ENCODE measurements at regions not wholly inside any gene's neighbourhood (a gene's known extent, or its start where the extent isn't known, plus 50 kb on each side); places are given as distances from the start of the nearest gene placed in this dataset.
A peak's percentile ranks its signal among the peaks of the same experiment; 100 is the strongest.

DNA sequence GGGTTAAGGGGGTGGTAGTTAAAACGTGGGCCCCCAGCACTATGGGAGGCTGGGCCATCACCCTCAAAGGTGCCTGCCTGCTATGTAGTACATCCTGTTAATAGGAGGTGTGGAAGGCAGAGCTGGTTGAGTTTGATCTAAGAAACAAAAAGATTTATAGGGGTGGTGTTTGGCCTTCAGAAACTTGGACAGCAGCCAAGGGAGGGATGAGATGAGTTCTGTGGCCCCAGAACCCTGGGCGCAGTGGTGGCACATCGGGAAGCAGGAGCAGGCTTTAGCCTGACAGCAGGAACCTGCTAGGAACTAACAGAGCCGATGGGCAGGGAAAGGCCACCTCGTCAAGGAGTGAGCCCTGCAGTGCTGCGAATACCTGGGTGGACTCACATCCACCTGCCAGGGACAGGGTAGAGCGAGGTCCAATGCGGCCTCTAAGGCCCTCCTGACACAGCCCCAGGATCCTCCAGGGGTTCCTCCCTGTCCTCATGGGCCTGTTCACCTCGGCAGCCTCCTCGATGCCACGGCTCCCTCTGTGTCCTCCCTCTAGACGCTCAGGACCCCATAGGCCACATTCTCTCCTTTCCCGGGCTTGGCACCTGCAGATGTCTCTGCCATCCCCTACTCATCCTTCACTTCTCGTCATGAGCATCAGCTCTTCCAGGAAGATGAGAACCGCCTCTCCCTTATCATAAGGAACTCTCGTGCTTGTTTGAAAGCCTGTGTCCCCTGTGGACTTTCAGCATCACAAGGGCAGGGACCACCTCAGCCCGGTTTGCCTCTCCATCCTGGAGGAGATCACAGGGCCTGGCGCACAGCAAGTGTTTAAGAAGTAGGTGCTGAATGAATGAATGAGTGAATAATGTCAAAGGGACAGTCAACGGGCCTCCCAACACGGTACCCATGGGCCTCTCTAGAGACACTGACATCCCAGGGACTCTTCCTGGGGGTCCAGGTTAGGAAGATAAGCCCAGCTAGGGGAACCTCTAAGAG, 103.5 kb upstream of the TNRC6C start:
- no peak for DNase-seq (ENCODE audit: low read depth)

DNA sequence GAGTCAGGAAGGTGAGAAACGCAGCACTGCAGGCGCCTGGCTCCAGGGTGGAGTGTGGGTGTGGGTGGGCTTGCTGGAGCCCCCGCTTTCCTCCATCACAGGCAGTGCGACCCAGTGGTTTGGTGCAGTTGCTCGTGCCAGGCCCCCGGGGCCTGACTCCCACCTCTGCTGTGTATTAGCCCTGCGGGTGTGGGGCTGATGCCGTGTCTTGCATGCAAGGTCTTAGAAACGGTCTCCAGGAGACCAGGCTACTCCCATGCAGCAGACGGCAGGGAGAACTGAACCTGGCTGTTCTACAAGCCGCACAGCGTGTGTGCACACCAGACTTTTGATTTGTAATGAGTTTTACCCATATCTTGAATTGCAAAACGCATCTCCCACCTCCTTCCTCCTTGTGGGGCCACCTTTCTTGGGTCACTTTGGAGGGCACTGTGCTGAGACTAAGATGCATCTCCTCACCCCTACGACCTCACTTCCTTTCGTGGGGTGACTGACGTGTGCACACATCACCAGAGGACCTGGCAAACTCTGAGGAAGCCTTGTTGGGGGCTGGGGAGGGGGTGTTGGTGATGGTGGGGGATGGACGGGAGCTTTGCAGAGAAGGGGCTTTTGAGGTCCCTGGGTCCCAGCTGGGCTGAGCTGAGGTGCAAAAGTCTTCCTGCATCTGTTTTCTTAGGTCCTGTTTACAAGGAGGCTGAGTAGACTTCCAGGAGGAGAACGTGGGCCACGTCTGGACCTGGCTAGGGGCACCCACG, 101.8 kb upstream of the TNRC6C start:
- DNase-seq (ENCODE audit: low read depth) = no peak

DNA sequence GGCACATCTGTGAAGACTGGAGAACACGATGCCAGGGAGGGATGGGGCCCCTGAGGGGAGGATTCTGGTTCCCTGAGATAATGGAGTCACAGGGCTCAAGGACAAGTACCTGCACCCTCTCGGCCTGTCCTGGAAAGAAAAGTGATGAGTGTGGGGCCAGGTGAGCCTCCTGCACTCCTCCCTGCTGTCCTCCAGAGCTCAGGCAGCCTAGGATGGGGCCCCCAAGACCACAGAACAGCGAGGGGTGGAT, 101.3 kb upstream of the TNRC6C start:
- DNase-seq (ENCODE audit: low read depth) = no peak

DNA sequence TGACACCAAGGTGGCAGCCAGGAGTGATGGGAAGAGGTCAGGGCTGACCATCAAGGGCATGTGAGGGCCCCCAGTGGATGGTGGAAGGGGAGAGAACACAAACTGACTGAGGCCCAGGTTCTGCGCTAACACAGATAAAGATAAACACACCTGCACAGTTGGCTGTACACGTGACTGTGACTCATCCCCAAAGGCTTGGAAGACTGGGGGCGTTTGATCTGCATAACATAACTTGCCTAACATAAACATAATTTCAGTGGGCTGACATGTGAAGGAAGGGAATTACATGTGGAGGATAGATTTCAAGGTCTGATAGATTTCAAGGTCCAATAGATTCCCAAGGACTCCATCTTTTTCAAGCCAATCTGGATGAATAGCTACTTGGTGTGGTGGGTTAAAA, 100.9 kb upstream of the TNRC6C start:
- DNase-seq (ENCODE audit: low read depth) = no peak

DNA sequence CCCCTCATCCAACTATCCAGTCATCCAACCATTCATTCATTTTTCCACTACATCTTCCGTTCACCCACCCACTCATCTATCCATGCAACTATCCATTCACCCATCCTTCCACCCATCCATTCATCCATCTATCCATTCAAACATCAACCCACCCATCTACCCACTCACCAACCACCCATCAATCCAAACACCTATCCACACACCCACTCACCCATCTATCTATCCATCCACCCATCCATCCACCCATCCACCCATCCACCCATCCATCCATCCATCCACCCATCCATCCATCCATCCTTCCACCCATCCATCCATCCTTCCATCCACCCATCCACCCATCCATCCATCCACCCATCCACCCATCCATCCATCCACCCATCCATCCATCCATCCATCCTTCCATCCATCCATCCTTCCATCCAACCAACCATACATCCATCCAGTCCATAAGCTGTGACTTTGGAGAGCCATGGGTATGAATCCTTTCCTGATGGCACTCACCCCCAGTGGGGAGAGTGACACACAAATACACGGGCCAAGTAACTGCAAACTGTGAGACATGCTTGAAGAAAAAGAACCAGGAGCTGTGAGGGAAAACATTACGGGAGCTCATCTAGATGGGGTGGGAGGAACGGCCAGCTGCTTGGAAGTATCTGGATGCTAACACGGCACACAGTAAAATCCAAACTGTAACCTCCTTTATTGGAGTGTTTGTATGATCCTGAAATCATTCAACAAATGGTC, 100.0 kb upstream of the TNRC6C start:
- no peak for DNase-seq (ENCODE audit: low read depth)

DNA sequence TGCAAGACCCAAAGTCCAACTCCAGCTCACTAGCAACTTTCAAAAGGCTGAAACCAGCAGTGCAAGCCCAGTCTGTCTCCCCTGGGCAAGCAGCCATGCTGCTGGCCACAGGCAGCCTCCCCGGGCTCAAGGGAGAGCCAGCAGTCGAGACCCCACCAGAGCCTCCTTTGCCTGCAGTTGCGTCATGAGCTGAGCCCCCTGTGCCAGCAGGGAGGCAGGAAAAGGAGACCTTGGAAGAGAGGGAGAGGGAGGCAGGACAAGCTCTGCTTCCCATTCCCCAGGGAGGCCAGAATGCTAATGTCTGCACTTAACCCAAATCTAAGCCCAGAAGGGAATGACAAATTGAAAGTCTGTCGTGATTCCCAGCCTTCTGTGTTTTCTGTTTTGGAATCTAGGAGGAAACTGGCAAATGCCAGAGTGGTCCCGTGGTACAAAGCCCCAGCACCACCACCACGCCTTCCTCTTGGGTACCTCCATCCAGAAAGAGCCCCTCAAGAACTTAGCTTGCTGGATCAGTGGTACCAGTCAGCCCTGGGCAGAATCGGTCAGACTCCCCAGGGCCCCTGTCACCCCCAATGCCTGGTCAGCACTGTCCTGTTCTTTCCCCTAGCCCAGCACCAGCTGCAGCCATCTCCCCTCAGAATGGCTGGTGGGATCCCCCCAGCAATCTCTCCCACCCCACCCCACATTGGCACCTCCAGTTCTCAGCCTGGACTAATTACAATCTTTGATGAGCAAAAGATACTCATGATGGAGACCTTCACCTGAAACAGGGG, 99.3 kb upstream of the TNRC6C start:
- no peak for DNase-seq (ENCODE audit: low read depth)

DNA sequence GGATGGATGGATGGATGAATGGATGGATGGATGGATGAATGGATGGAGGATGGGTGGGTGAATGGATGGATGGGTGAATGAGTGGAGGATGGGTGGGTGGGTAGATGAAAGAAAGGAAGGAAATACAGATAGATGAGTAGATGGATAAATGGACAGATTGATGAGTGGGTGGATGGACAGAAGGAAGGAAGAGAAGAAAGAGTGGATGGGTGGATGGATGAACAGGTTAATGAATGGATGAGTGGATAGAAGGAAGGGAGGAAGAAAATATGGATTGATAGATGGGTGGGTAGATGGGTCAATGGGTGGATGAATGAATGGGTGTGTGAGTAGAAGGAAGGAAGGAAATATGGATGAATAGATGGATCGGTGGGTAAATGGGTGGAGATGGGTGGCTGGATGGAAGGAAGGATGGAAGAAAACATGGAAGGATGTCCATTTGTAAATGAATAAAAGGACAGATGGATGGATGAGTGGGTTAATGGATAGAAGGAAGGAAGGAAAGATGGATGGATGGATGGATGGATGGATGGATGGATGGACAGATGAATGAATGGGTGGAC, 97.3 kb upstream of the TNRC6C start:
- DNase-seq (ENCODE audit: low read depth) = no peak

DNA sequence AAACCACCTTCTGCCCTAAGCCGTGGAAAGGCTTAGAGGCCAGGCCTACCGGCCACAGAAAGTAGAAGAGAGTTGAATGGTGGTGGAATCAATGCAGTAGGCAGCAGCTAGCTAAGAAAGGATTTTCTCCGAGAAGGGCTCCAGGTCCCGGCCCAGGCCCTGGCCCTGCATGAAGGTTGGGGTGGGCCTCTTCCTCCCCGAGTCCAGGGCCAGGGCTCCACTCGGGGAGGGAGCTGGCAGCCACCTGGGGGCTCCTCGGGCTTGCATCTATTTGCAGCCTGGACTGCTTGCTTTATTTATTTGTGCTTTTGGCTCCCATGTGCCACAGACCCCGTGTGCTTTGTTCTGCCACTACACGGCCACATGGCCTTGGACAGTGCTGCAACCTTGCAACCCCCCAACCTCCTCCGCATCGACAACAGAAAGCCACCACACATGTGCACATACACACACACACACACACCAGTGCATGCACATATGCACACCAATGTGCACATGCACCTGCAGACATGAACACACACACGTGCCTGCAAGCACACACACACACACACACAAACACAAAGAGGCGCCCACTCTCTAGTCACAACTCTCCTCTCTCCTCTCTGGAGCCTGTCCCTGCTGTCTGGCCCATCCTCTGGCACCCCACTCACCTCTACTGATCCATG, 96.4 kb upstream of the TNRC6C start:
- no peak for DNase-seq (ENCODE audit: low read depth)

DNA sequence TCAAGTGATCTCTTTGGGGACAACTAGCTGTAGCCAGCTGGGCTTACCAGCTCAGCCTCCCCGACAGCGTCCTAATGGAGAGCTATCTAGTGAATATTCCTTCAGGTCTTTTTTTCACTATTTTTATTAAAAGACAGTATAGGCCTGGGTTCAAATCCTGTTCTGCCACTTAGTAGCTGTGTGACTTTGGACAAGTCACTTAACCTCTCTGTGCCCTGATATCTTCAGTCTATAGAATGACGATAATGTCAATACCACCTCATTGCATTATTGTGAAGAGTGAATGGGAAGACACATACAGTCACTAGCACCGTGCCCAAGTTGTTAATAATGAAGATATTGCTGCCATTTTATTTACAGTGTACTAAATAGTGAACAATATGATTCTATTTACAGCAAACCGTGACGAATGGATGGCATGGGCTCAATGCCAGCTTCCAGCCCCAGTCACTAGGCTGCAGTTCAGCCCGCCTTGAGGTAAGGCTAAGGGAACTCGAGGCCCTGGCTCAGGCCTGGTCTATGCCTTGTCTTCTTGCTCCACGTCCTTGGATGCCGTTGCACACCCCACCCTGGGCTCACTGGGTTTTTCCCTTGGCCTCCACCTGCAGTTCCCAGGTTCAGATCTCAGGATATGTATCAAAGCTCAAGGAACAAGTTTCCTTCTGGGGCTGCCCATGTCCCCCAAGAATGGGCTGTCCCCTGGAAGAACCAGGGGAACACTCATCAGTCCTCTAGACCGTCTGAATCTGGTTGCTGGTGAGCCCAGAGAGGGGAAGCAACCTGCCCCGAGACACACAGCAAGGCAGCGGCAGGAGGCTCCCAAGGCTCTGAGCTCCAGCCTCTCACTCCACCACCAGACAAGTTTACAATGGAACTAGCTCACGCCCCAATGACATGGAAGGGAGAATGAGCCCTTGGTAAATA, 95.4 kb upstream of the TNRC6C start:
- no peak for DNase-seq (ENCODE audit: low read depth)

DNA sequence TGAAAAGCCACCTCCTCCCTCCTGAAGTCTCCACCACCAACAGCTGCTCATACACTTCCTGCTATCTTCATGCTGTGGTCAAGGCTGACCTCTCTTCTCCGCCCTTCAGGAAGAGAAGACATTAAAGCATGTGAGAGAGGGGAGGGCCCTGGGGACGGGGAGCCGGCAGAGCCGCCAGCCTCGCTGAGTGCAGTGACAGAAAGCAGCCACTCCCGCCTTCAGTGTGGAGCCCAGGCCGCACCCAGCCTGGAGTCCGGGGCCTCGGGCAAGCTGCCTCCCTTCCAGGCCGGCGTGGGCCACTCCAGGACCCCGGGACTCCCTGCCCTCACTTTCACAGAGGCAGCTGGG, 94.7 kb upstream of the TNRC6C start:
- no peak for DNase-seq (ENCODE audit: low read depth)

DNA sequence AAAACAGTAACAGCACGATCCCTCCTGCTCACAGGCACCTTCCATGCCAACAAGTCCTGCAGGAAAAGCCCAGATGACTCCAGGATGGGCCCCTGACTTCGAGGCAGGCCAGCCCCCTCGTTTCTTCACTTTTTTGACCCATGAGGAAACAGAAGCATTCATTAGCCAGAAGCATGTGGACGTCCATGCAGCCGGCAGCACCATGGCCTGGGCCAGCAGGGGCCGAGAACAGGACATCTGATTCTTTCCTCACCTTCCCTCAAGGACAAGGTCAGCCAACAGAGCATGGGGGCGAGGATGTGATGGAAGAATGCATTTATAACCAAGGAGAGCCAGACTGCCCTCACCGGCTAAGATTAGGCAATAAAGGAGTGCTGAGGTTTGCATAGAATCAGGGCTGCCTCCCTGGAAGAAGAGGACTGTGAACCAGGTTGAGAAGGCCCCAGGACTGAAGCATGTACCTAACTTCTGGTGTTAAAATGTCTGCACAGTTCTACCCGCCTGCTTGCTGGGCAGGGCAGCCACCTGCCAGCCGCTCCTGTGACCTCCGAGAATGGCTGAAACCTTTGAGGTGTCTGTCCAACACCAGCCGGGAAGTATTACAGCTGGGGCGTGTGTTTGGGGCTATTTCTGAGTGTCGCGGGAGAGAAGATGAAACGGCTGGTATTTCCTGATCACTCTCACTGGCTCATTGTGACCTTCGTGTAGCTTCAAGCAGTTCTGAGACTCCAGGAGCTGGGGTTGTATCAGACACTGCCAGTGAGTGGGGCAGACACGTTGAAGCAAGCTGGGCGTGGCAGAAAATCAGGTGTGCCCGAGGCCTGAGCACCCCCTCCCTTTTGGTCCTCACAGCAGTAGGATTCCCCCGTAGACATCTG, 94.0 kb upstream of the TNRC6C start:
- no peak for DNase-seq (ENCODE audit: low read depth)

DNA sequence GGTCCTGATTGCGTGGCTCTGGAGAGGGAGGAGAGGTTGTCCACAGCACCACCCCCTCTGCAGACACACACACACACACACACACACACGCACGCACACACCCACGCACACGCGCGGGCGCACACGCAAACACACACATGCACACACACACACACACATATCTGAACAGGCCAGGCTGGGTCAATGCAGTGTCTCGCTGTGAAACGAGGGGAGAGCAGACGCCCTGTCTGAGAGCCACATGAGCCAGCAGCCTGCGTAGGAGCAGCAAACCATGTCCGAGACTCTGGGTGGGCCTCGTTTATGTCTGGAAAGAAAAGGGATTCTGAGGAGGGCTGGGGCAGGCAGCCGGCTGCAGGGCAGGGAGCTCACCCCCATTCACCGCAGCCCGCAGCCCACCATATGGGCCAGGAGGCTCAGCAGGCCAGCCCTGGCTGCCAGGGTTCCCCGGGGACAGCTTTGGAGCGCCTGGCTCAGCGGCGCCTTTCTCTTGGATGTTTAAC, 93.3 kb upstream of the TNRC6C start:
- no peak for DNase-seq (ENCODE audit: low read depth)

DNA sequence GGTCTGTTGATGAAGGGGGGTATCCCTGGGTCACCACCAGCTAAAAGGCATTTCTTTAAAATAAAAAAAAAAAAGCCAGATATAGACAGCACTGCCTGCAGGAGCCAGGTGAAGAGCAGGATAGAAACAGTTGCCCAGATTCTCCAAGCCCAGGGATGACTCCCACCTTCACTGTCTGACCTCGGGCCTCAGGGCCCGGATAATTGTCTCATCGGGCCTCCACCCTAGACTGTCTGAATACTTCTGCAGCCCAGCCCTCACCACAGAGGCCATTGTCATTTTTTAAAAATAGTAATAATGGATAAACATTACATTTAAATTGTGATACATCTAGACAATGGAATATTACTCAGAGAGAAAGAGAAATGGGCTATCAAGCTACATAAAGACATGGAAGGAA, 92.8 kb upstream of the TNRC6C start:
- DNase-seq (ENCODE audit: low read depth) = no peak

DNA sequence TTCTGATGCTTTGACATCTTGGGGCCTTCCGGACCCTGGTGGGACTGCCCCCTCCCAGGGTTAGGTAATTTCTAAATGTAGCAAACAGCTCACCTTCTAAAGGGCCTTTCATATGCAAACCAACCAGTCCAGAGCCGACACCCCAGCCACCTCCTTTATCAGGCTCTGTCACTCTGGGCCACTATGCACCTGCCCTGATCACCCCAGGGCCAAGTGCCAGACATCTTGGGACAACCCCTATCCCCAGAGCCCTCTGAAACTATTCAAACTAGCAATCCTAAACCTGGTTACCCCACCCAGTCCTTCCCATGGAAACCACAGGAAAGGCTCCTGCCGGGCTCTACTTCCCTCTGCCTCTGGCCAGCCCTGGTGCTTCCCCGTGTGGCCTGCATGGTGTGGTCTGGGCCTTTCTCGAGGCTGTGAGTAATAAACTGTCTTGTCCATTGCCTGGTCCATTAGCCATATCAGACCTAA, 91.2 kb upstream of the TNRC6C start:
- DNase-seq (ENCODE audit: low read depth) = no peak

DNA sequence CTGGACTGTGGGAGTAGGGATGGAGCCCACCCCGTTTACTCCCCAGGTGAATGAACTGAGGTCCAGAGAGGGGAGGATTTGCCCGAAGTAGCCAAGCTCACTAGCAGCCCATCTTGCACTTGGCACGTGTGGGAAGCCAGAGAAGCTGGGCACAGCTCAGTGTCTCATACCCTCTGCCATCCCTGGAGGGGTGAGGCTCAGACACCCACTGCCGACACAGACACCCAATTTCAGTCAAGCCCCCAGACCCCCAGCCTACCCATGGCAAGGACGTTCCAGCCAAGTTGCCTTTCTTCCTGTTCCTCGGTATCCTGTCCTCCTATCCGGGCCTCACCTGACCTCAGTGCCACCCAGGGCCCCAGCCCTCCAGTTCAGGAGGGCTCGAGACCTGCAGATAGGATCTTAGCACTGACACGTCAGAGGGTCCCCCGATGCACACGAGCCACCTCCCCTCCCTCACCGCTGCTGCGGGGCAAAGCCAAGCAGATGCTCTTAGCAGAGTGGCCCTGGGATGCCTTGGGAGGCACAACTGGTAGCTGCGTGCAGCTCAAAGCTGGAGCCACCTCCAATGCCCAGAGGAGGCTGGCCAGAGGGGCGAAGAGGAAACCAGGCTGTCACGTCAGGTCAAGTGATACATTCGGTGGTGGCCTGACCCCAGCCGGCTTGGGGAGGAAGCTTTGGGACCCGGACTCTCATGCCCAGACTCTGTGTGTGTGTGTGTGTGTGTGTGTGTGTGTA, 90.4 kb upstream of the TNRC6C start:
- DNase-seq (ENCODE audit: low read depth) = no peak

DNA sequence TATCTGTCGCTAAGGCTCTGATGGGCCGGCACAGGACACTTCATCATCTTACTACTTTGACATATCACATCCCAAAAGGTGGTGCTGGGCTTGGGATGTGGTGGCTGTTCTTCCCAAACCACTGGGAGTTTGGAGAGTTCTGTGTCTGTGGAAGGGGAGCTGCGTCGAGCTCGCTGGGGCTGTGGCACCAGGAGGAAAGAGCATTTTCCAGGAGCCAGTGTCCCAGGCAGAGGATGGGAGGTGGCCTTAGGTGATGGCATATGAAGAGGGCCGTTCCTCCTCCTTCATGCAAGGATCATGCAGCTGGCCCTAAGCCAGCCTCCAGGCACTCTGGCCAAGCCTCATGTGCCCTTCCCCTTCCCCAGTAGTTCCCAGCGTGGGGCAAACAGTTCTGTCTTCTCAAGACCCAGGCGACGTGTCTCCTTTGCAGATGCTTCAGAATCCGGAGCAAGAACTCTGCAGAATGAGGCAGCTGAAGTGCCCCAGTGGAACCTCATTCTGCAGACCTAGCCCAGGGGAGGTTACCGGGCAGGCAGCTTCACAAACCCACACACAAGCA, 89.4 kb upstream of the TNRC6C start:
- no peak for DNase-seq (ENCODE audit: low read depth)

DNA sequence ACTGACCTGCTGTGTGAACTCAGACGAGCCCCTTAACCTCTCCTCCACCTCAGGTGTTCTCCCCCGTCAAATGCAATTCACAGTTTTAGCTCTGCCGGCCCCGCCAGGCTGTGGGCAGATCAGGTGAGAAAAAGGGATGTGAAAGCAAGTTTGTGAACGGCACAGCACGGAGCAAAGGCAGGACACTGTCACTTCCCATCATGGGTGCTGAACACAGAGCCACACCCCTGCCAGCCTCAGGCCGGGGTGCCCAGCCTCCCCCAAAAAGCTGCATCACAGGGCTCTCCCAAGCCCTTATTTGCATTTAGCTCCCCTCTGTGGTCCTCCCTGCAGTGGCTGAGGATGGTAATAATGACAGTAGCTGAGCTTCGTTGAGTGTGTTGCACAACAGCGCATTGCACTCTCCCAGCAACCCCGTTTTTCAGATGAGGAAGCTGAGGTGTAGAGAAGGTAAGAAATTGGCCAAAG, 88.8 kb upstream of the TNRC6C start:
- no peak for DNase-seq (ENCODE audit: low read depth)

DNA sequence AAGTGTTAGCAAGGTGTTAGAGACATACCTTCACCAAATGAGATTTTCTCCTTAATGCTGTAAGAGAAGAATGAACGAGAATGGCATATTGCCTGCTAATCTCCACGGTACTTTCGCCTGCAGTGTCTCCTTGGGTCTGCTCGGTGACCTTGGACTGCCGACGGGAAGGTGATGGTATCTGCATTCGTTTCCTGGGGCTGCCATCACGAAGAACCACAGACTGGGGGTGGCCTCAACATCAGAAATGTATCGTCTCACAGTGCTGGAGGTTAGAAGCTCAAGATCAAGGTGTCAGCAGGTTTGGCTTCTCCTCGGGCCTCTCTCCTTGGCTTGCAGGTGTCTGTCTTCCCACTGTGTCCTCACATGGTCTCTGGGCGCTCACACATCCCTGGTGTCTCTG, 86.3 kb upstream of the TNRC6C start:
- DNase-seq (ENCODE audit: low read depth) = peak; percentile 36
